ENCODE measurements at regions not wholly inside any gene's neighbourhood (a gene's known extent, or its start where the extent isn't known, plus 50 kb on each side); places are given as distances from the start of the nearest gene placed in this dataset.

GRCh38 chr5:144944936-144945335 is 774.3 kb downstream of the KCTD16 start:
- no peaks in the 10 kb centered on the region for H3K79me2 ChIP-seq
- no peak overlapping the region for H3K27ac ChIP-seq
- no peak overlapping the region for H3K4me3 ChIP-seq (ENCODE audit: low read depth, low read length)
- no peaks in the 10 kb centered on the region for H3K9me3 ChIP-seq (ENCODE audit: control insufficient read depth, low read length)
- H3K4me2 ChIP-seq (ENCODE audit: low read length), result no peak overlapping the region
- H3K36me3 ChIP-seq (ENCODE audit: control insufficient read depth, insufficient read depth, low read length), result no peaks in the 10 kb centered on the region
- no peaks in the 10 kb centered on the region for H3K27me3 ChIP-seq (ENCODE audit: control insufficient read depth, insufficient read depth, low read length)
- no peak overlapping the region for H2AFZ ChIP-seq
- H3K9ac ChIP-seq, result no peak overlapping the region
- no peak for TF ChIP-seq CTCF (IDR thresholded peaks at IDR 0.05)
- no peaks in the 10 kb centered on the region for H3K4me1 ChIP-seq

DNA sequence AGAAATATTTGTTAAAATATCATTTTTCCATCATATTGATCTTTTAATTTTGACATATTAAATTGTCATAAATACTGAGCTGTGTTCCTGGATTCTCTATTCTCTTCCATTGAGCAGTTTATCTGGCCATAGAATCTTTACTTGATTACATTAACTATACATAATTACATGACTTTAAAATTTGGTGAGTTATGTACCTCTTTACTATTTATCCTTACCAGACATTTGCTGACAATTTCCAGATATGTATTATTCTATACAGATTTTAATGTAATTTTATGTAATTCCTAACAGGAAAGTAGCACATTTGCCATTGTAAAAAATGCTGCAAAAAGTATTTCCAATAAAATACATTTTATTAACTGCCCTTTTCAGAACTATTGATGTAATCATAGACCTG is 770.3 kb downstream of the KCTD16 start:
- H3K27ac ChIP-seq, result no peak overlapping the region
- H3K4me2 ChIP-seq (ENCODE audit: low read length), result no peak overlapping the region
- H3K79me2 ChIP-seq, result no peaks in the 10 kb centered on the region
- no peak for TF ChIP-seq CTCF (IDR thresholded peaks at IDR 0.05)
- H3K4me3 ChIP-seq (ENCODE audit: low read depth, low read length), result no peak overlapping the region
- H2AFZ ChIP-seq, result no peak overlapping the region
- H3K27me3 ChIP-seq (ENCODE audit: control insufficient read depth, insufficient read depth, low read length), result no peaks in the 10 kb centered on the region
- H3K4me1 ChIP-seq, result no peaks in the 10 kb centered on the region
- H3K9ac ChIP-seq, result no peak overlapping the region
- no peaks in the 10 kb centered on the region for H3K9me3 ChIP-seq (ENCODE audit: control insufficient read depth, low read length)
- no peaks in the 10 kb centered on the region for H3K36me3 ChIP-seq (ENCODE audit: control insufficient read depth, insufficient read depth, low read length)

DNA sequence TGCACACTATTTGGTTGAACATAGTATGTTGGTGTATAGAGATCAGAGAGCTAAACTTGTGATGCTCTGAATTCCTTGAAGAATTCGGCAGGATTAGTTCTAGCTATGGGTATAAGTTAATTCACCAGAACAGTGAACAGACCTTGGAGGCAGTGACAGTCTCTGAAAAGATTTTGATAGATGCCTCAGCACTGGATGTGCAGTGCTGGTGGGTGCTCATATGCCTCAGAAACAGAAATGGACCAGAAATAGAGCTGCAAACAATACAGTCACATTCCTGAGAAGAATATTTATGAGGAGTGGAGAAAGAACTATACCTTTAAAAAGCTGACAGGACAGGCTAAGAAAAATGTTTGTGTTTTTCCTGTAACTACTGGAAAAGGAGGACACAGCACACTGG is 747.7 kb downstream of the KCTD16 start:
- H3K4me2 ChIP-seq (ENCODE audit: low read length), result no peak overlapping the region

DNA sequence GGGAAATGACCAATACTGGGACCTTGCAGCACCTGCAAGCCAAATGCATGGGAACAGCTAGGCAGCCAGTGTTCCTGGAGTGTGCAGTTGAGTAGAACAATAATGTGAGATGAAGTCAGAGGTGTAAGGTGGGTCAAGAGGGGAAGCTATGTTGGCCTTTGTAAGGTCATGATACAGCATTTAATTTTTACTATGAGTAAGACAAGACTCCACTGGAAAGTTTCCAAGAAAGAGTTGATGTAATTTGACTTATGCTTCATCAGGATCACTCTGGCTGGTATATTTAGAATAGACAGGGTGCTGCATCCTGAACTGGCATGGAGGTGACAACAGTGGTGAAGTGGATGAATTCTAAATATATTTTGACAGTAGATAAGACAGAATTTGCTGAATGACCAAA is 744.8 kb downstream of the KCTD16 start:
- no peaks in the 10 kb centered on the region for H3K79me2 ChIP-seq
- H3K9me3 ChIP-seq (ENCODE audit: control insufficient read depth, low read length), result no peaks in the 10 kb centered on the region
- H2AFZ ChIP-seq, result no peak overlapping the region
- H3K4me3 ChIP-seq (ENCODE audit: low read depth, low read length), result no peak overlapping the region
- H3K27ac ChIP-seq, result no peak overlapping the region
- no peak for TF ChIP-seq CTCF (IDR thresholded peaks at IDR 0.05)
- H3K27me3 ChIP-seq (ENCODE audit: control insufficient read depth, insufficient read depth, low read length), result no peaks in the 10 kb centered on the region
- H3K9ac ChIP-seq, result no peak overlapping the region
- no peaks in the 10 kb centered on the region for H3K4me1 ChIP-seq
- no peaks in the 10 kb centered on the region for H3K36me3 ChIP-seq (ENCODE audit: control insufficient read depth, insufficient read depth, low read length)
- no peak overlapping the region for H3K4me2 ChIP-seq (ENCODE audit: low read length)

More for the DNA sequence above, 747.7 kb downstream of the KCTD16 start:
- Histone ChIP-seq H3K27me3 (ENCODE audit: control insufficient read depth, insufficient read depth, low read length) (no peaks in the 10 kb centered on the region), H2AFZ (no peak overlapping the region), H3K9ac (no peak overlapping the region), H3K9me3 (ENCODE audit: control insufficient read depth, low read length) (no peaks in the 10 kb centered on the region), H3K27ac (no peak overlapping the region), H3K36me3 (ENCODE audit: control insufficient read depth, insufficient read depth, low read length) (no peaks in the 10 kb centered on the region), H3K4me1 (no peaks in the 10 kb centered on the region), H3K4me3 (ENCODE audit: low read depth, low read length) (no peak overlapping the region), H3K79me2 (no peaks in the 10 kb centered on the region)
- no peak for TF ChIP-seq CTCF (IDR thresholded peaks at IDR 0.05)

DNA sequence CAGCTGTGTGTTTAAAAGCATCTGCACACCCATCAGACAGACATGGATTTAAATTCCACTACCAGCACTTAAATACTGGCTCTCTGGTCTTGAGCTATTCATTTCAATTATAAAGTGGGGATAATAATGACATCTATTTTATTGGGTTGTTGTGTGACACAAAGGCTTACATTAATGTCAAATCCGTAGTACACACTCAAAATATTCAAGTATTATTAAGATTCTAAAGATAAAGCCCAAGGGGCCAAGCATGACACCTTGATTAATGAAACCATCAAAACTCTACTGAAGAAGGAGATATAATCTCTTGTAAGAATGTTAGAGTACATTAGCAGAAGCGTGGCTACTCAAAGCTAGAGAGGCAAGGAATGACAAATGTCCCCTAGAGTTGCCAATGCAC is 743.0 kb downstream of the KCTD16 start:
- H3K27ac ChIP-seq, result no peak overlapping the region
- no peaks in the 10 kb centered on the region for H3K9me3 ChIP-seq (ENCODE audit: control insufficient read depth, low read length)
- no peaks in the 10 kb centered on the region for H3K27me3 ChIP-seq (ENCODE audit: control insufficient read depth, insufficient read depth, low read length)
- H3K36me3 ChIP-seq (ENCODE audit: control insufficient read depth, insufficient read depth, low read length), result no peaks in the 10 kb centered on the region
- H3K9ac ChIP-seq, result no peak overlapping the region
- H2AFZ ChIP-seq, result no peak overlapping the region
- H3K79me2 ChIP-seq, result no peaks in the 10 kb centered on the region
- H3K4me2 ChIP-seq (ENCODE audit: low read length), result no peak overlapping the region
- no peak for TF ChIP-seq CTCF (IDR thresholded peaks at IDR 0.05)
- no peaks in the 10 kb centered on the region for H3K4me1 ChIP-seq
- H3K4me3 ChIP-seq (ENCODE audit: low read depth, low read length), result no peak overlapping the region

Measured in parathyroid adenoma (tissue), 2 donors.